ENCODE measurements at regions not wholly inside any gene's neighbourhood (a gene's known extent, or its start where the extent isn't known, plus 50 kb on each side); places are given as distances from the start of the nearest gene placed in this dataset.

GRCh38 chr5:115360046-115360685 is 63.7 kb upstream of the CCDC112 start:
- DNase-seq (ENCODE audit: insufficient read length) (no peak), FAIRE-seq (no peak)

GRCh38 chr5:115355767-115356381 is 59.4 kb upstream of the CCDC112 start:
- FAIRE-seq, result no peak
- DNase-seq (ENCODE audit: insufficient read length), result no peak
- TF ChIP-seq POLR2A (IDR thresholded peaks at IDR 0.05; ENCODE audit: low read depth, low read length), result no peak
- no peak for TF ChIP-seq TAF1 (IDR thresholded peaks at IDR 0.05; ENCODE audit: borderline replicate concordance, low read depth, low read length)
- TF ChIP-seq POLR2AphosphoS5 (IDR thresholded peaks at IDR 0.05; ENCODE audit: low read depth, low read length), result no peak

More at GRCh38 chr5:115360046-115360685, 63.7 kb upstream of the CCDC112 start:
- TF ChIP-seq TAF1 (IDR thresholded peaks at IDR 0.05; ENCODE audit: borderline replicate concordance, low read depth, low read length) (no peak), POLR2A (IDR thresholded peaks at IDR 0.05; ENCODE audit: low read depth, low read length) (no peak), POLR2AphosphoS5 (IDR thresholded peaks at IDR 0.05; ENCODE audit: low read depth, low read length) (no peak)

GRCh38 chr5:115355095-115355494 is 58.6 kb upstream of the CCDC112 start:
- FAIRE-seq, result no peak
- TF ChIP-seq POLR2AphosphoS5 (IDR thresholded peaks at IDR 0.05; ENCODE audit: low read depth, low read length) (no peak), TAF1 (IDR thresholded peaks at IDR 0.05; ENCODE audit: borderline replicate concordance, low read depth, low read length) (no peak), POLR2A (IDR thresholded peaks at IDR 0.05; ENCODE audit: low read depth, low read length) (no peak)

GRCh38 chr5:115354246-115354645 is 57.8 kb upstream of the CCDC112 start:
- DNase-seq (ENCODE audit: insufficient read length) (no peak), FAIRE-seq (no peak)
- no peak for TF ChIP-seq POLR2AphosphoS5 (IDR thresholded peaks at IDR 0.05; ENCODE audit: low read depth, low read length)
- TF ChIP-seq POLR2A (IDR thresholded peaks at IDR 0.05; ENCODE audit: low read depth, low read length), result no peak

More at GRCh38 chr5:115355095-115355494, 58.6 kb upstream of the CCDC112 start:
- no peak for DNase-seq (ENCODE audit: insufficient read length)

GRCh38 chr5:115352571-115352970 is 56.1 kb upstream of the CCDC112 start:
- FAIRE-seq, result no peak
- no peak for TF ChIP-seq POLR2A (IDR thresholded peaks at IDR 0.05; ENCODE audit: low read depth, low read length)
- no peak for TF ChIP-seq POLR2AphosphoS5 (IDR thresholded peaks at IDR 0.05; ENCODE audit: low read depth, low read length)
- no peak for TF ChIP-seq TAF1 (IDR thresholded peaks at IDR 0.05; ENCODE audit: borderline replicate concordance, low read depth, low read length)
- no peak for DNase-seq (ENCODE audit: insufficient read length)

- DNase-seq (ENCODE audit: insufficient read length) (no peak), FAIRE-seq (peak; percentile 50)
Observed at GRCh38 chr5:115351356-115352195, 55.1 kb upstream of the CCDC112 start.

GRCh38 chr5:115350894-115351293 is 54.4 kb upstream of the CCDC112 start:
- TF ChIP-seq TAF1 (IDR thresholded peaks at IDR 0.05; ENCODE audit: borderline replicate concordance, low read depth, low read length) (no peak), POLR2AphosphoS5 (IDR thresholded peaks at IDR 0.05; ENCODE audit: low read depth, low read length) (no peak), POLR2A (IDR thresholded peaks at IDR 0.05; ENCODE audit: low read depth, low read length) (no peak)
- FAIRE-seq (no peak), DNase-seq (ENCODE audit: insufficient read length) (no peak)

More at GRCh38 chr5:115351356-115352195, 55.1 kb upstream of the CCDC112 start:
- TF ChIP-seq POLR2A (IDR thresholded peaks at IDR 0.05; ENCODE audit: low read depth, low read length), result no peak
- no peak for TF ChIP-seq POLR2AphosphoS5 (IDR thresholded peaks at IDR 0.05; ENCODE audit: low read depth, low read length)
- no peak for TF ChIP-seq TAF1 (IDR thresholded peaks at IDR 0.05; ENCODE audit: borderline replicate concordance, low read depth, low read length)

GRCh38 chr5:115349001-115349817 is 52.8 kb upstream of the CCDC112 start:
- FAIRE-seq (no peak), DNase-seq (ENCODE audit: insufficient read length) (no peak)
- TF ChIP-seq POLR2AphosphoS5 (IDR thresholded peaks at IDR 0.05; ENCODE audit: low read depth, low read length) (no peak), TAF1 (IDR thresholded peaks at IDR 0.05; ENCODE audit: borderline replicate concordance, low read depth, low read length) (no peak), POLR2A (IDR thresholded peaks at IDR 0.05; ENCODE audit: low read depth, low read length) (no peak)

GRCh38 chr5:115348175-115348574 is 51.7 kb upstream of the CCDC112 start:
- no peak for FAIRE-seq
- TF ChIP-seq POLR2AphosphoS5 (IDR thresholded peaks at IDR 0.05; ENCODE audit: low read depth, low read length), result no peak
- TF ChIP-seq TAF1 (IDR thresholded peaks at IDR 0.05; ENCODE audit: borderline replicate concordance, low read depth, low read length), result no peak

More at GRCh38 chr5:115348175-115348574, 51.7 kb upstream of the CCDC112 start:
- no peak for DNase-seq (ENCODE audit: insufficient read length)

Data from GM12892 (cell line).